ENCODE measurements at regions not wholly inside any gene's neighbourhood (a gene's known extent, or its start where the extent isn't known, plus 50 kb on each side); places are given as distances from the start of the nearest gene placed in this dataset.
"Not testable (repeated sequence)": the region's sequence is repeated elsewhere in the genome, so short reads cannot be mapped to it uniquely, and the experiment has no call there.

DNA sequence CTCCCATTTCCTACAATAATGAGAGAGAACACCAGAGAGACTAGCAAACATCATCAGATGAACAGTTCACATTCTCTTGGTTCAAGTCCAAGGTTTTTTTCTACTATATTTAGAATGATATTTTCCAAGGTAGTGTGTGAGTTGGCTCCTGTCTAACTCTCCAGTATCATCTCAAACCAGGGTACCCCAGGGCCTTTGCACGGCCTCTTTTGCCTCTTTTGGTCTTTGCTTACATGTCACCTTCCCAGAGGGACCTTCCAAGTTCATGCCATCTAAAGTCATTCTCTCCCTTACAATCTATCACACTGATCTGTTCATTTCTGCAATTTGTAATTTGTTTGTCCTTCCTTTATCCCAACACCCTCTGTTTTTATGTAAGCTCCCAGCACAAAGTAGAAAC is 264.5 kb downstream of the VRK1 start:
- ATAC-seq (no peak), DNase-seq (ENCODE audit: low spot score) (no peak)
- intact Hi-C loops (cut with DNase I) = no loop called here

DNA sequence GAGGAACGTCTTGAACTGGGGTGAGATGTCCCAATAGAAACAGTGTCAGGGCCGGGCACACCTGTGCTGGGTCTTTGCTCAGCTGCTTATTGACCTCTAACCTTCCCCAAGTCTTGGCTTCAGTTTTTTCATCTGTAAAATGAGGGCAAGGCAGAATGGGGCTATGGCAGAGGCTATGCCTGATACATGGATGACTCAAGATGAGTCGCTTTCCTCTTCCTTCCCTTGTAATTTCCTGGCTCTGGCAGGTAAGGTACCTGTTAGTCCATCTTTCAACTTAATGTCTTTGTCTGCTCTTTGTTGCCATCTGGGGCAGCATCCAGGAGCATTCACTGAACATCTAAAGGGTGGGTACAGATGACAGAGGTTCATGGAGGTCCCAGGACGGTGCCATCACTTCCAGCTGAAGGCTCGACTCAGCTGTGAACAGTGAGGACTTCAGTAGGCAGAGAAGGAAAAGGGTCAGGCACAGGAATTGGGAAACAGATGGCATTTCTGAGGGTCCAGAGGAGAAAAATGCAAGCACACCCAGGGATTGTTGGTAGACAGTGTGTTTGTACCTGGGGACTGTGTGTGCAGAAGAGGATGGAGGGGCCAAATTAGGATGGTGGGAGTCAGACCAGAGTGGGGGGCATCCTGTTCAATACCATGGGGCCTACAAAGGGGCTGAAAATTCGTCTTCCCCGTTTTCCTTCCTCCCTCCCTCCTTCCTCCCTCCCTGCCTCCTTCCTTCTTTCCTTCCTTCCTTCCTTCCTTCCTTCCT is 268.3 kb downstream of the VRK1 start:
- intact Hi-C loops (cut with DNase I) = no loop called here
- ATAC-seq (no peak), DNase-seq (ENCODE audit: low spot score) (no peak)

DNA sequence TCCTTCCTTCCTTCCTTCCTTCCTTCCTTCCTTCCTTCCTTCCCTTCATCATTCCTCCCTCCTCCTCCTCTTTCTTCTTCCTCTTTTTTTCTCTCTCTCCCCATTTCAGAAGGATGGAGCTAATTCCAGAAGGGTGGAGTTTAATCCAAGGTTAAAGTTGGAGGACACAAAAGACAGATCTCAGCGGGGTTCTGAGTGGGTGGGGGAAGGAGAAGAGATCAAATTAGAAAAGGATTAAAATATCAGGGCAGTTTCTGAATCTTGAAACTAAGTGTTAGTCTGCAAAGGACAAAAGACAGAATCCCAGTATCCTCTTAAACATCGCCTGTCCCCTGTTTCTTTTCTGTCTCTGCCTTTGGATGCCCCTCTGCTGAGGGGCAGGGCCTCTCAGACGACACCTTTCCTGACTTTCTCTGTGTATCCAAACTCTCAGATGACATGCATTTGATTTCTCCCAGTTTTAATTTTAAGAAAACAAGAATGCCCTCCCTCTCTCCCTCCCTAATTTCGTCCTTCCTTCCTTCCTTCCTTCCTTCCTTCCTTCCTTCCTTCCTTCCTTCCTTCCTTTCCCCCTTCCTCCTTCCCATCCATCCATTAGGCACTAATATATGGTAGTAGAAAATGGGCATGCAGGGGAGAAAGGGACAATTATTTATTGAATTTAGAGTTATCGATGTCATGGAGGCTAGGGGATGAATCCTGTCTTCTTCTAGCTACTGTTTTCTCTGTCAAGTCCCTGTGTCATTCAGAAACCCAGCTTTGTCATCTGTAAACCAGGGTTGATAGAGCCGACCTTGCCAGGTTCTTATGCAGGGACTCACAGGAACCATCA is 269.1 kb downstream of the VRK1 start:
- intact Hi-C loops (cut with DNase I) = no loop called here
- DNase-seq (ENCODE audit: low spot score) (no peak), ATAC-seq (no peak)

DNA sequence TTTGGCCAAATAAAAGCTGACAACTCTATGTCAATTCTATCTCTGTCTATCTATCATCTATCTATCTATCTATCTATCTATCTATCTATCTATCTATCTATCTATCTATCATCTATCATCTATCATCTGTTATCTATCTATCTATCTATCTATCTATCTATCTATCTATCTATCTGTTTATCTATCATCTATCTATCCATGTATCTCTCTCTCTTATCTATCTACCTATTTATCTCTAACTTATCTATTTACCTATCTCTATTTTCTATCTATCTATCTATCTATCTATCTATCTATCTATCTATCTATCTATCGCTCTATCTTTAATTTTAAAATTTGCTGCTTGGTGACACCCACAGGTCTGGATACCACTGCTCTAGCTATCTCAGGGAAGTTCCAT is 271.1 kb downstream of the VRK1 start:
- DNase-seq (ENCODE audit: low spot score); ATAC-seq; intact Hi-C loops (cut with DNase I): not testable (repeated sequence)

DNA sequence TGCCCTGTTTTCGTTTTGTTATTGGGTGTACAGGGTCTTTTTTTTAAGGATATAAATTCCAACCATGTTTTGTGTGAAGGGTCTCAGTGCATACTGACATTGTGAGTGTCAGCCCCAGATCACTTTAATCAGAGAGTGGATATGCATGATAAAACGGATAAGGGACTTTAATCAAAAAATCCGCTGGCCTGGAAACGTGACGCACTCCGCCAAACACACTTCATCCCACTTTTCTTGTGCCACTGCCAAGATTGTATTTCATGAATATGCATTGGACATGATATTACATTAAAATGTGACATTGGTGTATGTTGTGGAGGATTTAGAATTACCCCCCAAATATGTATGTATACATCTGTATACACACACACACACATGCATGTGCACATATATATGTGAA is 273.1 kb downstream of the VRK1 start:
- intact Hi-C loops (cut with DNase I) = no loop called here
- ATAC-seq = no peak
- no peak for DNase-seq (ENCODE audit: low spot score)

DNA sequence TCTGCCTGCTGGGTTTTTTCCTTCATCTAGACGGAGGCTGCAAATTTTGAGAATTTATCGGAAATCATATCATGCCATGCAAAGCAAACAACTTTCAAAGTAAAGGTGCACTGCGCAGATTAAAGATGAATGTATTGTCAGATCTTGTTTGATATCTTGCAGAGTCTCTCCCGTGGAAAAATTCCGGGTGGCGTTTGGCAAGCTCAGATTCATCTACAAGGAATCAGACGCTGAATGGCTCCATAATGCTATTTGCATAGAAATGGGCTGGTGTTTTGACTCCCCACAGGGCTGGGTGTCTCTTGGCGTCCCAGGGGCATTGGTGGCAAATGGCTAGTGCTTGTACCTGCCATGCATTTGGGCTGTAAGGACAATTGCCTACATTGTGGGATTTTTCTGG is 274.0 kb downstream of the VRK1 start:
- no peak for DNase-seq (ENCODE audit: low spot score)

DNA sequence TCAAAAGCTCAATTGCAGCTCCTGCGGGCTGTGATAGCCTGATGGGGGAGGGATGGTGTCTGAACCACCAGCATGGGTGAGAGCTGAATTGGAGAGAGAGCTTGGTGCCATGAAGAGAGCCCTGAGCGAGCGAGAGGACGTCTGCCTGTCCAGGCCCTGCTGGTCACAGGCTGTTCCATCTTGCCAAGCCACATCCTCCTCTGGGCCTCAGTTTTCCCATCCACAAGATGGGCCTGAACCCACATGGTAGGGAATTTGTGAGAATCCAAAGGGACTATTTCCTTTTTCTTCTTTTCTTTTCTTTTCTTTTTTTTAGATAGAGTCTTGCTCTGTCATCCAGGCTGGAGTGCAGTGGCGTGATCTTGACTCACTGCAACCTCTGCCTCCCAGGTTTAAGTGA is 276.4 kb downstream of the VRK1 start:
- intact Hi-C loops (cut with DNase I) = no loop called here
- ATAC-seq (no peak), DNase-seq (ENCODE audit: low spot score) (no peak)

More for the DNA sequence above, 274.0 kb downstream of the VRK1 start:
- intact Hi-C loops (cut with DNase I) = no loop called here
- ATAC-seq = no peak

DNA sequence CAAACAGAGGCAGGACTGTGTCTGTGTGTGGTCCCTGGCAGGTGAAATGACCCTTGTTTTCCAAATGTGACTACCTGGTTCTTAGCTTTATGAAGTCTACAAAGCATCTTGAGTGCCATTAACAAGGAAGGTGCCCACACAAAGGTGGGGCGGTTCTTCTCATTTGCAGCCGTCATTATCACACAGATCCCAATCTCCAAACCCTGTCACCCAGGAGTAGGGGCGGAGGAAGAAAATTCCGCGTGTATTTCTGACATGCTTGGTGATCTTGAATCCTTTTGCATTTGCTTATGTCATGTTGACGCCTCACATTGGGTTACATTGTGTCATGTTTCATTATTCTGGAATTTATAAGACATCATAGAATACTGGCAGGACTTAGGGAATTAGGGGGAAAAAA is 277.3 kb downstream of the VRK1 start:
- DNase-seq (ENCODE audit: low spot score) (no peak), ATAC-seq (no peak)
- intact Hi-C loops (cut with DNase I) = no loop called here

DNA sequence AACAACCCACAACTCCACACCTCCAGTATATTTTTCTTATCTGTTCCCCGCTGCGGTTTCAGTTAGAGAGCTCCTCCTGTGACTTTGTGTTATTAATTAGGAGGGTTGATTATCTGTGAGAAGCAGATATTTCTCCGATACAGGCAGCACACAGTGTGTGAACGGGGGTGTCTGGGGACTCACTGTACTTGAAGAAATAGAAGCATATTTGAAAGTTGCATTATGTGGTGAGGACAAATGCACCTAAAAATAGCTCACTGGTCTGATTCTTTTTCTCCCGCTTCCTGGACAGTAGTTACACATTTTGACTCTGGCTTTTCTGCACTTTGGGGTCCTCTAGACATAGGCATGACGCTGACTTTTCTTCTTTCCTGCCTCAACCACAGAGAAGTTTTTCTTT is 277.7 kb downstream of the VRK1 start:
- DNase-seq (ENCODE audit: low spot score) (no peak), ATAC-seq (no peak)
- intact Hi-C loops (cut with DNase I) = no loop called here

DNA sequence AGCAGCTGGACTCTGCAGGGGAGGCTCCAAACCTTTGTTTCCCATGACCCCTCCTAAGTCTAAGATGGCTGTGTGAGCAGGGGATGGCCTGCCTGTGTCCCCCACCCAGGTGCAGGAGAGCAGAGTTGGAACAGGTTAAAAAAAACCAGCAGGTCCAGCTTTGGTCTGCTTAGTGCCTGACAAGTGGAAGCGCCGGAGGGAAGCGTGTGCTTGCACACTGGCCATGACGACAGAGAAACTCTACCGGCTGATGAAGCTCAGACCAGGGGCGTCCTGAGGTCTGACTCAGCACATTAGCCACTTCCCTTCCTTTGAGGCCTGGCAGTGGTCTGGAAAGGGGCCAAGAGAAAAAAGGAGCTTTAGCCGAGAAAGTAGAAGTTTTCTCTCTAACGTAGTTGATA is 280.1 kb downstream of the VRK1 start:
- peak; percentile 88 for ATAC-seq
- intact Hi-C loops (cut with DNase I) = no loop called here
- peak; percentile 65 for DNase-seq (ENCODE audit: low spot score)

DNA sequence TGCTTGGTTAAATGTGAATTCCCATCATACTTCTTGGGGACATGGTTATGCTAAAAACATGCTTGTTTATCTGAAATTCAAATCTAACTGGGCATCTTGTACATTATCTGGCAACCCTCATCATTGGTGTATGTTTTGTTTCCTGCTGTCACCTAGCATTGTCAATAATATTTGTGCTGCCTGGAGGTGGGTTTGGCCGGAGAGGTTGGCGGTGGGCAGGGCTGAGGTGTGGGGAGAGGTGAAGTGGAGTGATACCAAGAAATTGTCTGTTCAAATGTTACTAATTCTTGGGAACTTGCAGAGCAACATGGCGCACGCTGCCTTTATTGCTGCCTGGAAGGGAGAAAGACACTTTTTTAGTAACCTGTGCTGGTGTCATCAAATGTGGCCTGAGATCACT is 280.5 kb downstream of the VRK1 start:
- ATAC-seq = no peak
- intact Hi-C loops (cut with DNase I) = no loop called here
- DNase-seq (ENCODE audit: low spot score) = no peak

DNA sequence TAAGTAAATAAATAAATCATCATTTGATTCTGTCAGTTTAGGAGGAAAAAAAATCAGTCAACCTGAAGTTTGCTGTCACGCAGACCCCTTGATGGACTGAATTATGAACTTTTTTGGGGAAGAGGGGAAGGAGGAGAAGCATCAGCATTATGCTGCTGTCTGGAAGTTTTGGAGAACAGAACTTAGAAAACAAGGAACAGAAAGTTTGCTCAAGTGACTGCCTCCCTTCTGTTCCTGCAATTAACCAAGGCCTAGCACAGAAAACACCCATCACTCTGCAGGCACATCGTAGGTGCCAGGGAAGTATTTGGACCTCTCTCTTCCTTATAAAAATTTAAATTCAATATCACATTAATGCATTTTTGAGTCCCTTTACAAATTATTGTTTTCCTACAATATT is 283.8 kb downstream of the VRK1 start:
- no peak for DNase-seq (ENCODE audit: low spot score)
- intact Hi-C loops (cut with DNase I) = no loop called here
- ATAC-seq = no peak

DNA sequence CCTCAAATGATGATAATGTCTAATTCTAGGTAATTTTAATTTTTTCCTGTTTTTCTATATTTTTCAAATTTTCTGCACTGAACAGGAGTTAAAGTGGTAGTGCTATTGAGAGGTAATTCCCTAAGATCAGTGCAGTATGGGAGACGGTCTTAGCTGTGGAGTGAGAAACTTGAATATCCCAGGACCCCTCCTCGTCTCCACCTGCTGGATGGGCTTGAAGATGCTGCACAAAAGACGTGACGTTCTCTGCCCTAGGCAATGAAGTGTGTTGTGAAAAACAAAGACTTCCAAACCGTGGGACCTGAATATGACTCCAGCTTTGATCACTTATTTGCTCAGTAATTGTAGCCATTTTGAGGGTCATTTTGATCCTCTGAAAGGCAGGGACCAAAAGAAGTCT is 298.1 kb downstream of the VRK1 start:
- DNase-seq (ENCODE audit: low spot score) = no peak
- intact Hi-C loops (cut with DNase I) = no loop called here
- no peak for ATAC-seq

DNA sequence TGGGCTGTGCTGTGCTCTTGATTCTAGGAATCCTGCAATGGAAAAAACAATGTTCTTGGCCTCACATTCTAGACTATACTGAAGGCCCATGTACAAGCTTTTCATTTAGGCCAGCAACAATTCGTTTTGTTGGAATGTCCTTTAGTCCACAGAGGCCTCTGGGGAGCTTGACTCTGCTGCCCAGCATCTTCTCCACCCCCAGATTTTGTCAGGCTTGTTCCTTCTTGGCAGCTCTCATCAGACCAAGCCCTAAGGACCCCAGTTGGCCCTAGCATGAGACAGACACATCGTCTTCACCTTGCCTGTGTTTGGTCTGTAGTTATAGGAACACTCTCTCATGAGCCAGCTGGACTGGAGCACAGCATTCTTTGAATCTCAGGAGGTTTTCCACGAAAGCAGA is 300.1 kb downstream of the VRK1 start:
- intact Hi-C loops (cut with DNase I) = no loop called here
- DNase-seq (ENCODE audit: low spot score) = no peak
- ATAC-seq = no peak

DNA sequence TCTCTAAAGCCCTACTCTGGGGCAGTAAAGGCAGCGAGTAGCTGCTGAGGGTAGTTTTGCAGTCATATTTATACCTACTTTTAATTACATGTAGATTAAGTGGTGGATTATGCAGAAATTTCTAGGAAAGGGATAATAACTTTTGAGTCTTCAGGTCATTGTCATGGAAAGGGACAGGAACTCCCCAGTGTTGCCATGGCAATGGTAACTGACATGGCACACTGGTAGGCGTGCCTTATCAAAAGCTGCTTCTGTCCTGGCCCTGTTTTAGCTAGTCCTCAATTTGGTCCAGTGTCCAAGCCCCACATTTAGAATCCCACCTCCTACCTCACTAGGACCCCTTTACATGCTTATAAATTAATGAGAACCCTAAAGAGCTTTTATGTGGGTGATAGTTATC is 303.1 kb downstream of the VRK1 start:
- ATAC-seq (no peak), DNase-seq (ENCODE audit: low spot score) (no peak)
- intact Hi-C loops (cut with DNase I) = no loop called here

DNA sequence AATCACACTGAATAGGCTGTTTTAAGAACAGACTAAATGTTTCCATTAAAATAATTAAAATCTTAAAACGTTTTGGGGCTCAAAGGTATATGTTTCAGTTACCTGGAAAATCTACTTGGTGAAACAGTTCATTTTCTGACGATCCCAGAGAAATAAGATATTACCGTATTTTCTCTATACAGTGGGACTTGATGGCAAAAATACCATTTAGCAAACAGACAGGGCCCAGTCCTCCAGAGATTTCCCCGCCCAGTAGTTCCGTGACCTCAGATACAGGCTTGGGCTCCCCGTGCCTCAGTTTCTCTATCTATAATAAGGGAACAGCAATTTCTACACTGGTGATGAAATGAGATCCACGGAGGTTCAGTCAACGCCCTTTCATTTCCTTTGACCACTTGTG is 304.4 kb downstream of the VRK1 start:
- intact Hi-C loops (cut with DNase I) = no loop called here
- ATAC-seq = no peak
- DNase-seq (ENCODE audit: low spot score) = no peak

DNA sequence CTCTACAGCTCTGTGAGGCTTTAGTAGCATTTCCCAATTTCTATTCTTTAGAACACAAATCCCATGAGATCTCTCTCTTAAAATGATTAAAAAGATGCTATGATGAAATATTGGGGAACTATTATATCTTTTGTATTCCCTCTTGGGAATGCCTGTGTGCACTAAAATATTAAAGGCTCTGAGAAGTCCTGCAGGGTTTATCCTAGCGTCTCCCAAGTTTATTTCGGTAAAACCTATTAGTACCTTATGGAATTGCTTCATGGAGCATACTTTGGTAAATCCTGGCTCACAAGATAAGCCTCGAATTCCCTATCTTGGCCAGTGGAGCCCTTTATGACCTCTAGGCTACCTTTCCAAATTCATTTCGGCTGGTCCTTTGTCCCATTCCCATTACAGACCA is 306.8 kb downstream of the VRK1 start:
- no peak for ATAC-seq
- intact Hi-C loops (cut with DNase I) = no loop called here
- DNase-seq (ENCODE audit: low spot score) = no peak

DNA sequence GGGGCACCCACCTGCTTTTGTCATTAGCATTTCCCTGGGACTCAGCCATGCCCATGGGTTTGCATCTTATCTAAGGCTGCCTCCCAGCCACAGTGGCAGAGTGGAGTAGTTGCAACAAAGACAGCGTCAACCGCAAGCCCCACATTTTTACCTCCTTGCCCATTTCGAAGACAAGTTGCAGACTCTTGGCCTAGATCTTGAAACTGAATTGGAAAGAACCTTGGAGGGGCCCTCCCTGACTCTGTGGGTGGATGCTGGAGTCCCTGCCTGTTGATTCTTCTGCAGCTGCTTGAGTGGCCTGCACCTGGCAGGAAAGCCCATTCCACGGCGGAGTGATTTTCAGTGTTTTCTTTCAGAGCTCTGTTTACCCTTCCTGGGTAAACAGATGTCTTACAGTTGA is 309.0 kb downstream of the VRK1 start:
- no peak for ATAC-seq
- intact Hi-C loops (cut with DNase I) = no loop called here

DNA sequence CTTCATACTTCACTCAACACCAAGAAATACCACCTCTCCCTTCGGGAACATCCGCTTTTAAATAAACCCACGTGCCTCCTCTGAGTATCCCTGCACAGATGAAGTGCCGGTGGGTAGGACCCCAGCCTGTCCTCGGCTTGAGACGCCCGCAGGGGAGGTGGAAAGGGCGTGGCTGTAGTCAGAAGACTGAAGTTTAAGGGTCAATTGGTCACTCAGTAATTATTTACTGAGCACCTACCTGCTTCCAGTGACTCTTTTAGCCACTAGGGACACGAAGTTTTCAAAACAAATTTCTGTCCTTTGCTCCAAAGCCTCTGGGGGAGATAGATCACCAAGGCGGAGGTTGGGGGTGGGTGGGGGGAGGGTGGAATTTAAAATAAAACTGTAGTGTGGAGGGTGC is 309.4 kb downstream of the VRK1 start:
- no peak for ATAC-seq
- intact Hi-C loops (cut with DNase I) = no loop called here
- DNase-seq (ENCODE audit: low spot score) = no peak

More for the DNA sequence above, 309.0 kb downstream of the VRK1 start:
- no peak for DNase-seq (ENCODE audit: low spot score)

DNA sequence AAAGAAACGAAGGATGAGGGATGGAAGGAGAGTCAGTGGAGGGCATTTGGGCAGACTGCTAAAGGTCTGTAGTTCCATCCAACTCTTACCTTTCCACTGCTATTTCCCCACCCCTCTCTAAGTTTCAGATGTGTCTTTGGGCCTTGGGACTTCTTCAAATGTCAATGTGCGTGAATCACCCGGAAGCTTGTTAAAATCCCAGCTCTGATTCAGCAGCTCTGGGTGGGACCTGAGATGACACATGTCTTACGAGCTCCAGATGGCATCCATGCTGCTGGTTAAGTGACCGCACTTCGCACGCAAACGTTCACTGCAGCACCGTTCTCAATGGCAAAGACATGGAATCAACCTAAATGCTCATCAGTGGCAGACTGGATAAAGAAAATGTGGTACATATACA is 309.9 kb downstream of the VRK1 start:
- DNase-seq (ENCODE audit: low spot score) (no peak), ATAC-seq (no peak)
- intact Hi-C loops (cut with DNase I) = no loop called here

DNA sequence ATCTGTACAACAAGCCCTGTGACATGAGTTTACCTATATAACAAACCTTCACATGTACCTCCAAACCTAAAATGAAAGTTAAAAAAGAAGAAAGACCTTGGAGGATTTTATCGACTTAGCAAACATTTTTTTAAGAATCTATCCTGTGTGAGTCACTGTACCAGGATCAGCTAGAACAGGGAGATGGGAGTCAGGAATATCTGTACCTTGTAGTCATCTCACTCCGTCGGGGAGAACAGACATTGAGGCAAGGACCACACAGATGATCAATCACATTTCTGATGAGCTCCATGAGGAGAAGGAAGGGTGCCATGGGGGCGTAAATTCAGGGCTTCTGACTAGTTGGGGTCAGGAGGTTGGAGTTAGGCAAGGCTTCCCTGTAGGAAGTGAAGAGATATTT is 310.6 kb downstream of the VRK1 start:
- DNase-seq (ENCODE audit: low spot score) = no peak
- intact Hi-C loops (cut with DNase I) = no loop called here
- no peak for ATAC-seq
